Hindlimb muscle (tissue), 1 donor: ENCODE measurements at regions not wholly inside any gene's neighbourhood (a gene's known extent, or its start where the extent isn't known, plus 50 kb on each side); places are given as distances from the start of the nearest gene placed in this dataset.

ENCODE experiments used
- DNase-seq: peaks from one replicate; pipeline ENCODE4 v3.0.0-alpha.2; 2013

- DNase-seq = no peak
Measured at GRCh38 chr5:5665225-5666075, 243.0 kb downstream of the ICE1 start.

- no peak for DNase-seq
Measured at GRCh38 chr5:5658889-5659465, 236.5 kb downstream of the ICE1 start.

- DNase-seq = peak; percentile 38
Measured at GRCh38 chr5:5658226-5658625, 235.7 kb downstream of the ICE1 start.

- DNase-seq = no peak
Measured at GRCh38 chr5:5652181-5652580, 229.7 kb downstream of the ICE1 start.

- DNase-seq = no peak
Measured at GRCh38 chr5:5650949-5651348, 228.5 kb downstream of the ICE1 start.

- DNase-seq = no peak
Measured at GRCh38 chr5:5650242-5650641, 227.8 kb downstream of the ICE1 start.

GRCh38 chr5:5649641-5650040 lies 227.2 kb downstream of the ICE1 start:
- DNase-seq = no peak

GRCh38 chr5:5648694-5649093 lies 226.2 kb downstream of the ICE1 start:
- no peak for DNase-seq

- DNase-seq = no peak
Measured at GRCh38 chr5:5645891-5646290, 223.4 kb downstream of the ICE1 start.

- DNase-seq = no peak
Measured at GRCh38 chr5:5645198-5645597, 222.7 kb downstream of the ICE1 start.

- peak; percentile 10 for DNase-seq
Measured at GRCh38 chr5:5644249-5644648, 221.8 kb downstream of the ICE1 start.

- no peak for DNase-seq
Measured at GRCh38 chr5:5643481-5643880, 221.0 kb downstream of the ICE1 start.

- peak; percentile 5 for DNase-seq
Measured at GRCh38 chr5:5638211-5638610, 215.7 kb downstream of the ICE1 start.

GRCh38 chr5:5637173-5637572 lies 214.7 kb downstream of the ICE1 start:
- DNase-seq = no peak

- no peak for DNase-seq
Measured at GRCh38 chr5:5634817-5635216, 212.3 kb downstream of the ICE1 start.

GRCh38 chr5:5633579-5633978 lies 211.1 kb downstream of the ICE1 start:
- no peak for DNase-seq

GRCh38 chr5:5632678-5633077 lies 210.2 kb downstream of the ICE1 start:
- no peak for DNase-seq

- no peak for DNase-seq
Measured at GRCh38 chr5:5629607-5629978, 207.1 kb downstream of the ICE1 start.

- DNase-seq = no peak
Measured at GRCh38 chr5:5628866-5629606, 206.6 kb downstream of the ICE1 start.

- no peak for DNase-seq
Measured at GRCh38 chr5:5626412-5626811, 203.9 kb downstream of the ICE1 start.

- no peak for DNase-seq
Measured at GRCh38 chr5:5625491-5625890, 203.0 kb downstream of the ICE1 start.

GRCh38 chr5:5623397-5623796 lies 200.9 kb downstream of the ICE1 start:
- no peak for DNase-seq

GRCh38 chr5:5622806-5623205 lies 200.3 kb downstream of the ICE1 start:
- DNase-seq = no peak

- no peak for DNase-seq
Measured at GRCh38 chr5:5619546-5619945, 197.1 kb downstream of the ICE1 start.
